ENCODE measurements at regions not wholly inside any gene's neighbourhood (a gene's known extent, or its start where the extent isn't known, plus 50 kb on each side); places are given as distances from the start of the nearest gene placed in this dataset.

GRCh38 chr18:78526275-78526674, 453.3 kb upstream of the SALL3 start:
- Histone ChIP-seq H3K4me1 (no peaks in the 10 kb centered on the region), H3K9me3 (no peaks in the 10 kb centered on the region), H3K36me3 (no peaks in the 10 kb centered on the region), H3K27me3 (no peaks in the 10 kb centered on the region), H3K4me3 (no peak overlapping the region), H3K27ac (no peak overlapping the region)
- TF ChIP-seq CTCF (IDR thresholded peaks at IDR 0.05) (no peak), POLR2A (IDR thresholded peaks at IDR 0.05) (no peak)
- no peak for DNase-seq

- DNase-seq = no peak
- TF ChIP-seq CTCF (IDR thresholded peaks at IDR 0.05) (no peak), POLR2A (IDR thresholded peaks at IDR 0.05) (no peak)
- H3K4me1 ChIP-seq = no peaks in the 10 kb centered on the region
- no peak overlapping the region for H3K4me3 ChIP-seq
- H3K27me3 ChIP-seq = no peaks in the 10 kb centered on the region
- no peak overlapping the region for H3K27ac ChIP-seq
- H3K36me3 ChIP-seq = no peaks in the 10 kb centered on the region
- no peaks in the 10 kb centered on the region for H3K9me3 ChIP-seq
These were observed 452.5 kb upstream of the SALL3 start for GRCh38 chr18:78526923-78527711.

GRCh38 chr18:78527984-78528383, 451.6 kb upstream of the SALL3 start:
- no peak overlapping the region for H3K4me3 ChIP-seq
- no peaks in the 10 kb centered on the region for H3K27me3 ChIP-seq
- H3K27ac ChIP-seq = no peak overlapping the region
- no peaks in the 10 kb centered on the region for H3K4me1 ChIP-seq
- TF ChIP-seq CTCF (IDR thresholded peaks at IDR 0.05) (no peak), POLR2A (IDR thresholded peaks at IDR 0.05) (no peak)
- no peak for DNase-seq
- no peaks in the 10 kb centered on the region for H3K36me3 ChIP-seq
- H3K9me3 ChIP-seq = no peaks in the 10 kb centered on the region

GRCh38 chr18:78528411-78529258, 451.0 kb upstream of the SALL3 start:
- Histone ChIP-seq H3K4me1 (no peaks in the 10 kb centered on the region), H3K9me3 (no peaks in the 10 kb centered on the region), H3K36me3 (no peaks in the 10 kb centered on the region), H3K27ac (no peak overlapping the region), H3K4me3 (no peak overlapping the region), H3K27me3 (no peaks in the 10 kb centered on the region)
- TF ChIP-seq CTCF (IDR thresholded peaks at IDR 0.05) = no peak
- no peak for DNase-seq

- Histone ChIP-seq H3K9me3 (no peaks in the 10 kb centered on the region), H3K27me3 (no peaks in the 10 kb centered on the region), H3K4me3 (no peak overlapping the region), H3K4me1 (no peaks in the 10 kb centered on the region), H3K27ac (no peak overlapping the region), H3K36me3 (no peaks in the 10 kb centered on the region)
- DNase-seq = no peak
- TF ChIP-seq POLR2A (IDR thresholded peaks at IDR 0.05) (no peak), CTCF (IDR thresholded peaks at IDR 0.05) (no peak)
These were observed 448.0 kb upstream of the SALL3 start for GRCh38 chr18:78531637-78532036.
